ENCODE measurements at regions not wholly inside any gene's neighbourhood (a gene's known extent, or its start where the extent isn't known, plus 50 kb on each side); places are given as distances from the start of the nearest gene placed in this dataset.

- TF ChIP-seq EZH2 (IDR thresholded peaks at IDR 0.05; ENCODE audit: low read length, missing control alignments) (no peak), CTCF (conservative IDR thresholded peaks at IDR 0.05 in 1 of 2, IDR thresholded peaks at IDR 0.05 in 1 of 2; ENCODE audit: low read depth in 1 of 2, low read length in 2 of 2) (no peak)
Observed at GRCh38 chr4:53784112-53784511, 192.8 kb upstream of the LNX1 start.
